Suprapubic skin (tissue), 4 donors: ENCODE measurements at regions not wholly inside any gene's neighbourhood (a gene's known extent, or its start where the extent isn't known, plus 50 kb on each side); places are given as distances from the start of the nearest gene placed in this dataset.

Experiments used
- DNase-seq, 2 donors: peaks; one replicate each; pipeline ENCODE4 v3.0.0-alpha.2; 2019; ENCODE audit warnings: low spot score in 2 of 2
- H3K27ac ChIP-seq: fragments of 200-600 bp; sonication (generic); one replicate; pipeline ENCODE4 v1.5.1; 2019
- H3K27me3 ChIP-seq: fragments of 200-600 bp; sonication (generic); one replicate; pipeline ENCODE4 v1.5.1; 2019
- H3K36me3 ChIP-seq: fragments of 200-600 bp; sonication (generic); one replicate; pipeline ENCODE4 v1.5.1; 2019
- H3K4me1 ChIP-seq: fragments of 200-600 bp; sonication (generic); one replicate; pipeline ENCODE4 v1.5.1; 2019
- H3K4me3 ChIP-seq: fragments of 200-600 bp; sonication (generic); one replicate; pipeline ENCODE4 v1.5.1; 2019; ENCODE audit warnings: mild to moderate bottlenecking
- H3K9me3 ChIP-seq: fragments of 200-600 bp; sonication (generic); one replicate; pipeline ENCODE4 v1.5.1; 2019
- CTCF ChIP-seq, 2 donors: fragments of 200-600 bp in 1 of 2; fragments of 450-650 bp in 1 of 2; sonication (generic) in 1 of 2; IDR thresholded peaks; one replicate each; pipeline ENCODE4 v1.5.1; 2016 to 2019; ENCODE audit warnings: antibody characterized with exemption in 2 of 2, mild to moderate bottlenecking in 1 of 2, moderate library complexity in 1 of 2
- EP300 ChIP-seq: sonication (generic); formaldehyde crosslinking; IDR thresholded peaks from one replicate; pipeline ENCODE4 v1.6.1; 2017; ENCODE audit warnings: antibody characterized with exemption
- POLR2A ChIP-seq, 2 donors: fragments of 450-650 bp; IDR thresholded peaks; one replicate each; pipeline ENCODE4 v1.6.1; 2017; ENCODE audit warnings: antibody characterized with exemption in 2 of 2, mild to moderate bottlenecking in 2 of 2, moderate library complexity in 2 of 2
- POLR2AphosphoS5 ChIP-seq, 3 donors: sonication (generic); formaldehyde crosslinking; IDR thresholded peaks; one replicate each; pipeline ENCODE4 v1.6.1; 2017; ENCODE audit warnings: antibody characterized with exemption in 3 of 3
- WGBS: methylation state at CpG from one replicate; pipeline ENCODE4 v1.1.5; 2018; 5-methylcytosine and 5-hydroxymethylcytosine counted together

DNA sequence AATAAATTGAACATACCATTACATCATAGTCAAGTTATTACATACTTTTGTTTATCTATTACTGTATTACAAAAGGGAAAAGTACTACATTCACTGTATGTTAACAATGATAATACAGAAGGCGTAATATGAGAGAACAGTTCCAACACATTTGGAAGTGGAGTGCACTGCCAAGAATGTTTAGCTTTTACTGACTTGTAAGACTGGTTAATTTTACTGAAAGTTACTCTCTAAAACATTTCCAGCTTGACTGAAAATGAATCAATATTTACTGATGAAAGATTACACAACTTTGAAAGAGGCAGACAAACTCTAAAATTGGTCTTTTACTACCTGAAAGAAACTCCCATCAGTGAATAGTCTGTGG is 728.5 kb downstream of the FSCB start:
- Histone ChIP-seq H3K36me3 (no peaks in the 10 kb centered on the region), H3K4me1 (no peaks in the 10 kb centered on the region), H3K4me3 (no peak overlapping the region), H3K9me3 (no peaks in the 10 kb centered on the region), H3K27ac (no peak overlapping the region), H3K27me3 (no peaks in the 10 kb centered on the region)
- no peak for TF ChIP-seq CTCF (IDR thresholded peaks at IDR 0.05)
- TF ChIP-seq POLR2AphosphoS5 (IDR thresholded peaks at IDR 0.05) = no peak
- TF ChIP-seq POLR2A (IDR thresholded peaks at IDR 0.05) = no peak
- no peak for TF ChIP-seq EP300
- WGBS = 37% methylated on average over 1 of the region's 1 CpG
- no peak for DNase-seq

DNA sequence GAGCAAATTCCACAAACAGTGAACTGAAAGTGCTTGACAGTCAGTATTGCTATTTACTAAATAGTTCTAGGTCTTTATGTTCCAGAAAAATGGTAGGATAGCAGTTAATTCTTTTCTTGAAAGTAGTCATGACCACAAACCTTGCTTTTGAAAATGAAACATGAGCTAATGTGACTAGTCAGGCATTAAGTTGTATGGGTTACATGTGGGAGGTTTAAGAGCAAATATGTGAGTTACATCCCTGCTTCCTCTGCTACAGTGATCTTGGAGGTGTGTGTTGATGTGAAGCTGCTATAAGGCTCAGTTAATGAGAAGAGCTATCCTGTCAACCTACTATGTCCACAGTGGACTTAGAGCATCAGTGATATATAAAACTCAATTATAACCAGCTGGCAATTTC is 741.6 kb downstream of the FSCB start:
- H3K27ac ChIP-seq = no peak overlapping the region
- no peaks in the 10 kb centered on the region for H3K9me3 ChIP-seq
- DNase-seq = no peak
- no peak overlapping the region for H3K4me3 ChIP-seq
- H3K27me3 ChIP-seq = no peaks in the 10 kb centered on the region
- TF ChIP-seq CTCF (IDR thresholded peaks at IDR 0.05) (no peak), POLR2AphosphoS5 (IDR thresholded peaks at IDR 0.05) (no peak), POLR2A (IDR thresholded peaks at IDR 0.05) (no peak), EP300 (no peak)
- H3K36me3 ChIP-seq = no peaks in the 10 kb centered on the region
- no peaks in the 10 kb centered on the region for H3K4me1 ChIP-seq

DNA sequence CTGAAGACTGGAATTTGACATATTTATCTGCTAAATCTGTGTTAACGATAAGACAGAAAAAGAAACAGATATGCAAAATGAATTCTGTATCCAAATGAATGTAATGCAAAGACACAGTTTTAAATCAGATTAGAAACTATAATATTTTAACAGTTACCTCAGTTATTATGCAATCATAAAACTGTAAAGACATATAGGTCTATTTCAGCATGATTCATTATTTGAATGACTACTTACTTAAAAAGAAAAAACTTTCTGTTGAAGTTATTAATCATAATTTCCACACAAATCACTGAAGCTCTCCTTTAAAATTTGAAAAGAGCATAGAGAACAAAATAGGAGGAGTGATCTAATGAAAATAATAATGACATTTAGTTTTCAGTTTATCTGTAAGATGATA is 742.6 kb downstream of the FSCB start:
- WGBS = 47% methylated on average over 1 of the region's 1 CpG
- Histone ChIP-seq H3K27ac (no peak overlapping the region), H3K27me3 (no peaks in the 10 kb centered on the region), H3K9me3 (no peaks in the 10 kb centered on the region), H3K4me1 (no peaks in the 10 kb centered on the region), H3K36me3 (no peaks in the 10 kb centered on the region), H3K4me3 (no peak overlapping the region)
- DNase-seq = no peak
- TF ChIP-seq EP300 (no peak), POLR2A (IDR thresholded peaks at IDR 0.05) (no peak), POLR2AphosphoS5 (IDR thresholded peaks at IDR 0.05) (no peak), CTCF (IDR thresholded peaks at IDR 0.05) (no peak)

GRCh38 chr14:43755707-43756106 is 751.4 kb downstream of the FSCB start:
- H3K9me3 ChIP-seq = no peaks in the 10 kb centered on the region
- no peaks in the 10 kb centered on the region for H3K4me1 ChIP-seq
- no peak overlapping the region for H3K27ac ChIP-seq
- WGBS = 84% methylated on average over 6 of the region's 6 CpGs
- TF ChIP-seq EP300 = no peak
- DNase-seq = no peak
- H3K27me3 ChIP-seq = no peaks in the 10 kb centered on the region
- H3K4me3 ChIP-seq = no peak overlapping the region
- no peaks in the 10 kb centered on the region for H3K36me3 ChIP-seq

GRCh38 chr14:43754838-43755237 is 752.2 kb downstream of the FSCB start:
- Histone ChIP-seq H3K4me3 (no peak overlapping the region), H3K27me3 (no peaks in the 10 kb centered on the region), H3K4me1 (no peaks in the 10 kb centered on the region), H3K27ac (no peak overlapping the region), H3K9me3 (no peaks in the 10 kb centered on the region), H3K36me3 (no peaks in the 10 kb centered on the region)
- no peak for TF ChIP-seq POLR2AphosphoS5 (IDR thresholded peaks at IDR 0.05)
- WGBS = 91% methylated on average over 3 of the region's 3 CpGs
- no peak for DNase-seq

GRCh38 chr14:43745746-43746145 is 761.3 kb downstream of the FSCB start:
- DNase-seq = no peak
- Histone ChIP-seq H3K27ac (no peak overlapping the region), H3K27me3 (no peaks in the 10 kb centered on the region), H3K4me1 (no peaks in the 10 kb centered on the region), H3K9me3 (no peaks in the 10 kb centered on the region), H3K4me3 (no peak overlapping the region), H3K36me3 (no peaks in the 10 kb centered on the region)
- TF ChIP-seq POLR2A (IDR thresholded peaks at IDR 0.05) (no peak), EP300 (no peak), CTCF (IDR thresholded peaks at IDR 0.05) (no peak), POLR2AphosphoS5 (IDR thresholded peaks at IDR 0.05) (no peak)
- WGBS = 94% methylated on average over 1 of the region's 1 CpG
